Transverse colon (tissue), 4 donors: ENCODE measurements at regions not wholly inside any gene's neighbourhood (a gene's known extent, or its start where the extent isn't known, plus 50 kb on each side); places are given as distances from the start of the nearest gene placed in this dataset.

Experiments used
- DNase-seq: peaks from one replicate; pipeline ENCODE4 v3.0.0-alpha.2; 2019
- H3K27ac ChIP-seq, 4 donors: fragments of 200-600 bp; sonication (generic); 2 replicates each; pipeline ENCODE4 v1.5.1; 2016 to 2018; ENCODE audit warnings: inconsistent platforms in 4 of 4
- H3K27me3 ChIP-seq: fragments of 200-600 bp; sonication (generic); 2 replicates; pipeline ENCODE4 v1.5.1; 2017; ENCODE audit warnings: inconsistent platforms
- H3K36me3 ChIP-seq, 4 donors: fragments of 200-600 bp; sonication (generic); 2 replicates each; pipeline ENCODE4 v1.5.1; 2017 to 2019; ENCODE audit warnings: inconsistent platforms in 4 of 4
- H3K4me1 ChIP-seq, 4 donors: fragments of 200-600 bp; sonication (generic); 2 replicates each; pipeline ENCODE4 v1.5.1; 2017 to 2020; ENCODE audit warnings: inconsistent platforms in 4 of 4
- H3K4me3 ChIP-seq, 4 donors: fragments of 200-600 bp; sonication (generic); 1 replicate in 1 of 4; 2 replicates in 3 of 4; pipeline versions ENCODE4 v1.5.1 to v1.6.1; 2017 to 2019; ENCODE audit warnings: inconsistent platforms in 4 of 4
- H3K9me3 ChIP-seq, 2 donors: fragments of 200-600 bp; sonication (generic); 2 replicates each; pipeline ENCODE4 v1.5.1; 2017 to 2019; ENCODE audit warnings: inconsistent platforms in 2 of 2
- EP300 ChIP-seq: sonication (generic); formaldehyde crosslinking; IDR thresholded peaks from one replicate; pipeline ENCODE4 v1.6.1; 2017; ENCODE audit warnings: antibody characterized with exemption, low read depth
- POLR2A ChIP-seq: fragments of 450-650 bp; IDR thresholded peaks from one replicate; pipeline ENCODE4 v1.6.1; 2016; ENCODE audit warnings: antibody characterized with exemption, mild to moderate bottlenecking, moderate library complexity
- POLR2AphosphoS5 ChIP-seq, 3 donors: sonication (generic); formaldehyde crosslinking; IDR thresholded peaks; one replicate each; pipeline ENCODE4 v1.6.1; 2016; ENCODE audit warnings: antibody characterized with exemption in 3 of 3
- whole genome bisulfite sequencing, 2 donors: methylation state at CpG; one replicate each; pipeline ENCODE4 v1.1.5; 2018; ENCODE audit warnings: low coverage in 1 of 2; 5-methylcytosine and 5-hydroxymethylcytosine counted together
- in situ Hi-C, 4 donors: fragments of 200-750 bp; cut with MboI; loops; one replicate each; pipeline versions ENCODE4 v1.15.0 to v1.15.1; 2017; ENCODE audit warnings: low sequenced_read_pairs in 3 of 4, low pct_ligation_motif_present in 1 of 4, low pct_unique_long_range_greater_than_20kb in 1 of 4
- intact Hi-C: fragments of 100-400 bp; cut with DNase I; formaldehyde crosslinking; loops from one replicate; pipeline ENCODE4 v1.15.1; 2023; ENCODE audit warnings: low total_unique reads
- TF ChIP-seq, protein P1 (sequence below), 5 experiments: fragments of 200-600 bp in 3 of 5; fragments of 450-650 bp in 2 of 5; sonication (generic) in 3 of 5; IDR thresholded peaks; 1 replicate in 2 of 5; 2 replicates in 3 of 5; pipeline ENCODE4 v1.5.1; 2016 to 2017; ENCODE audit warnings: antibody characterized with exemption in 5 of 5, inconsistent platforms in 3 of 5, mild to moderate bottlenecking in 2 of 5, moderate library complexity in 1 of 5

- Histone ChIP-seq H3K27ac (no peak overlapping the region), H3K4me1 (no peaks in the 10 kb centered on the region), H3K27me3 (no peaks in the 10 kb centered on the region), H3K9me3 (no peaks in the 10 kb centered on the region), H3K4me3 (no peak overlapping the region), H3K36me3 (no peaks in the 10 kb centered on the region)
- in situ Hi-C loops (no loop called here), intact Hi-C loops (no loop called here)
- DNase-seq: no peak
- TF ChIP-seq POLR2A (no peak), POLR2AphosphoS5 (IDR thresholded peaks at IDR 0.05) (no peak), EP300 (no peak)
- TF ChIP-seq, protein P1, sequence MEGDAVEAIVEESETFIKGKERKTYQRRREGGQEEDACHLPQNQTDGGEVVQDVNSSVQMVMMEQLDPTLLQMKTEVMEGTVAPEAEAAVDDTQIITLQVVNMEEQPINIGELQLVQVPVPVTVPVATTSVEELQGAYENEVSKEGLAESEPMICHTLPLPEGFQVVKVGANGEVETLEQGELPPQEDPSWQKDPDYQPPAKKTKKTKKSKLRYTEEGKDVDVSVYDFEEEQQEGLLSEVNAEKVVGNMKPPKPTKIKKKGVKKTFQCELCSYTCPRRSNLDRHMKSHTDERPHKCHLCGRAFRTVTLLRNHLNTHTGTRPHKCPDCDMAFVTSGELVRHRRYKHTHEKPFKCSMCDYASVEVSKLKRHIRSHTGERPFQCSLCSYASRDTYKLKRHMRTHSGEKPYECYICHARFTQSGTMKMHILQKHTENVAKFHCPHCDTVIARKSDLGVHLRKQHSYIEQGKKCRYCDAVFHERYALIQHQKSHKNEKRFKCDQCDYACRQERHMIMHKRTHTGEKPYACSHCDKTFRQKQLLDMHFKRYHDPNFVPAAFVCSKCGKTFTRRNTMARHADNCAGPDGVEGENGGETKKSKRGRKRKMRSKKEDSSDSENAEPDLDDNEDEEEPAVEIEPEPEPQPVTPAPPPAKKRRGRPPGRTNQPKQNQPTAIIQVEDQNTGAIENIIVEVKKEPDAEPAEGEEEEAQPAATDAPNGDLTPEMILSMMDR (IDR thresholded peaks at IDR 0.05): no peak
- WGBS, 2 donors: 70 to 84% methylated on average over 6 to 10 of the region's 10 CpGs
These were observed 50.0 kb upstream of the TSC22D2 start for GRCh38 chr3:150357923-150358607.

DNA sequence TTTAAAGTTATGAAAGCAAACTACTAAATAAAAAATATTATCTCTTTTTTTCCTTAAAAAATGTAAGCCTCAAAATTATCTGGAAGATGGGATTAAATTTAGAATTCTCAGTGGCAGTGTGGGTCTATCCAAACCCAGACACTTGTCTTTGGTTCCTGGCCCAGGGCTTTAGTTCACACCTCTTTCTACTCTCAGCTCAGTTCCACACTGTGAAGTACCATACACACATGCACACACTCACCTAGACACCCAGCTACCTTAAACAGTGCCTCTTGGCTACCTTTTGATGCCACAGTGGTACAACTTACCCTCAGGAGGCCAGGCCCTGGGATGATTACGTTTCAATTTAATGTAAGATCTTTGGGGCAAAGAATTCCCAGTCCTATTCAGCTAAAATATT, 51.0 kb upstream of the TSC22D2 start:
- Histone ChIP-seq H3K36me3 (no peaks in the 10 kb centered on the region), H3K27ac (no peak overlapping the region), H3K4me3 (no peak overlapping the region), H3K4me1 (no peaks in the 10 kb centered on the region), H3K27me3 (no peaks in the 10 kb centered on the region), H3K9me3 (no peaks in the 10 kb centered on the region)
- 82 to 83% methylated on average over 1 of the region's 1 CpG for WGBS, 2 donors
- in situ Hi-C loops: no loop called here
- no peak for DNase-seq
- intact Hi-C loops: no loop called here
- no peak for TF ChIP-seq EP300
- TF ChIP-seq, protein P1 (IDR thresholded peaks at IDR 0.05): no peak
- TF ChIP-seq POLR2AphosphoS5 (IDR thresholded peaks at IDR 0.05): no peak
- TF ChIP-seq POLR2A: no peak

GRCh38 chr3:150355574-150355973, 52.5 kb upstream of the TSC22D2 start:
- H3K36me3 ChIP-seq: no peaks in the 10 kb centered on the region
- no peaks in the 10 kb centered on the region for H3K9me3 ChIP-seq
- H3K27ac ChIP-seq: no peak overlapping the region
- in situ Hi-C loops (no loop called here), intact Hi-C loops (no loop called here)
- WGBS, 2 donors: 75 to 84% methylated on average over 1 of the region's 1 CpG
- no peaks in the 10 kb centered on the region for H3K4me1 ChIP-seq
- no peaks in the 10 kb centered on the region for H3K27me3 ChIP-seq
- TF ChIP-seq EP300 (no peak), POLR2A (no peak), POLR2AphosphoS5 (IDR thresholded peaks at IDR 0.05) (no peak)
- TF ChIP-seq, protein P1 (IDR thresholded peaks at IDR 0.05): no peak
- H3K4me3 ChIP-seq: no peak overlapping the region
- DNase-seq: no peak

- WGBS, 2 donors: 79 to 93% methylated on average over 3 to 4 of the region's 4 CpGs
- no peak for DNase-seq
- Histone ChIP-seq H3K4me3 (no peak overlapping the region), H3K27me3 (no peaks in the 10 kb centered on the region), H3K36me3 (no peaks in the 10 kb centered on the region), H3K27ac (no peak overlapping the region), H3K4me1 (peaks cover 3 to 10% (median 8%) of the 10 kb centered on the region in 4 donors), H3K9me3 (no peaks in the 10 kb centered on the region)
- TF ChIP-seq, protein P1 (IDR thresholded peaks at IDR 0.05): no peak
- TF ChIP-seq POLR2A (no peak), EP300 (no peak), POLR2AphosphoS5 (IDR thresholded peaks at IDR 0.05) (no peak)
- in situ Hi-C loops: no loop called here
- intact Hi-C loops: no loop called here
These were observed 55.2 kb upstream of the TSC22D2 start for GRCh38 chr3:150352931-150353330.
